Stimulated activated CD8-positive, alpha-beta memory T cell treated with anti-CD3 and anti-CD28 coated beads, Interleukin-7, amount 100 ng/mL, for 1 hour (primary cell): ENCODE measurements at regions not wholly inside any gene's neighbourhood (a gene's known extent, or its start where the extent isn't known, plus 50 kb on each side); places are given as distances from the start of the nearest gene placed in this dataset.

Source experiments
- DNase-seq, 2 donors: peaks; one replicate each; pipeline ENCODE4 v3.0.0-alpha.2; 2020; ENCODE audit warnings: low read depth in 2 of 2

DNA sequence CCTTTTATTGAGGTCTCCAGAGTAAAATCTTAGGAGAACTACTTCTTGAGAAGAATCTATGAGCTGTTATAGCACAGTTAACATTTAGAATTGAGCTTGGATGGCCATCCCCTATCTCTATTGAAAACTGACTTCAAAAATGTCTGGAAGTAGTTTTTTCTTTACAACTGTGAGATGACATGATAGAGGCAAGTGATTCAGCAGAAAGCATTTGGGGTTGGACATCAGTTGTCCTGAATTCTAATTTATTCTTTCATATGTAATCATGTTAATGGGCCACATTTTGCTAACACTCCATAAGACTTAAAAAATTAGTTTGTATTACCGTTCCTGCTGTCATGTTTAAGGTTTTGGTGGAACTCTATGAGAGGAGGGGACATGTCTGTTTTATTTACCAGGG lies 237.0 kb upstream of the SLC14A2 start:
- DNase-seq: no peak

DNA sequence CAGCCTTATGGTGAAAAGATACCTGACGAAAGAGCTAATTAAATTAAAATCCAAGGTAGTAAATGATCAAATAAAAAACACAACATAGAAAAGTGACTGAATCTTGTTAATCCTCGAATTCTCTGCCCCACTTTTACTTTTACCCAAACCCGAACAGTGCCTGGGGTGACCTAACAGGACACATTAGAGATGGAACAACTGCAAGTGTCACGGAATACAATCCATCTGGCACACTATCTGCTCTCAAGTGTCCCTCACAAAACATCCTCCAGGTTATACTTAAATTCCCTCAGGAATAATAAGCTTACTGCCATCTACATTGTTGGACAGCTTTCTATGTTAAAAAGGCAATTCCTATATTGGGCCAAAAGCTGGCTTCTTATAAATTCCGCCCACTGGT lies 236.3 kb upstream of the SLC14A2 start:
- DNase-seq: no peak

- DNase-seq: no peak
These were observed 235.4 kb upstream of the SLC14A2 start for GRCh38 chr18:45379903-45380302.

GRCh38 chr18:45381282-45381681 lies 234.0 kb upstream of the SLC14A2 start:
- DNase-seq: no peak

GRCh38 chr18:45383228-45383627 lies 232.0 kb upstream of the SLC14A2 start:
- DNase-seq: no peak

- DNase-seq: no peak
These were observed 230.9 kb upstream of the SLC14A2 start for GRCh38 chr18:45384137-45384961.

DNA sequence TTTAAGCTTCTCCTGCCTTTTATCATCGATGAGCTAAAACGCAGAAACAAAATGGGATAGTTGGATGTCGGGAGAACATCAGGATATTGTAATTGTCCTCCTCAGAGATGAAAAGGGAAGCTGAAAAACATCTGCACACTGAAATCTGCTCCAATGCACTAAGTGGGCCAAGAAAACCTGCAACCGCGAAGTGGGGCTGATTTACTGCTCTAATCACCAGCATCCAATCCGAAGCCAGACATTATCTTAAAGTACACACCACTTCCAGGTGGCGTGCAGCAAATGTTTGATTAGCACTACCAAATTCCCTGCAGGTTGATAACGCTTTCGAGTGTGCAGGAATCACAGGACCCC lies 230.3 kb upstream of the SLC14A2 start:
- DNase-seq: no peak

GRCh38 chr18:45386041-45386655 lies 229.1 kb upstream of the SLC14A2 start:
- no peak for DNase-seq

DNA sequence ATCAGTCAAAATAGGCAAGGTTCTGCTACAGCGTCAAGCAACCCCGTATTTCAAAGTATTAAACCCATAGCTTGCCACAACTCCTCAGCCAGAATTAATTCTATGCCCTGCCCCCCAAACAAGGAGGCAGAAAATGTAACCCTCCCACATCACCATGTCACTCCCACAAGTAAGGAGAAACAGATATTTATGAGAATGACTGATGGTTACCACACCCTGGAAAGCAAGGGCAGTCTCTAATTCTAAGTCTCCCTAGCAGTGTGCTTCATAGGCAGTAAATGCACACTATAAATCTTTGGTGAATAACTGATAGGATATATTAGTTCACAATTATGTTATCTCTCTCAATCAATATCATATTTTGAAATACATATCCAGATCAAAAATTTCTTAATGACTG lies 228.0 kb upstream of the SLC14A2 start:
- no peak for DNase-seq

DNA sequence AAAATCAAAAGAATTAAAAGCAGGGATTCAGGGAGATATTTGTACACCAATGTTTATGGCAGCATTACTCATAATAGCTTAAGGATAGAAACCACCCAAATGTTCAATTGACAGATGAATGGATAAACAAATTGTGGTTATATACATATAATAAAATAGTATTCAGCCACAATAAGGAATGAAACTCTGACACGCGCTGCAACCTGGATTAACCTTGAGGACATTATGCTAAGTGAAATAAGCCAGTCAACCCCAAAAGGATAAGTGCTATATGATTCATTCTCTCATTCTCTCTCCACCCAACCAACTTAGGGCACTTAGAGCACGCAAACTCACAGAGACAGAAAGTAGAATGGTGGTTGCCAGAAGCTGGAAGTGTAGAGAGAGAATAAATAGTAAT lies 216.8 kb upstream of the SLC14A2 start:
- no peak for DNase-seq

GRCh38 chr18:45399146-45399545 lies 216.1 kb upstream of the SLC14A2 start:
- no peak for DNase-seq

- no peak for DNase-seq
These were observed 215.6 kb upstream of the SLC14A2 start for GRCh38 chr18:45399643-45400042.

GRCh38 chr18:45402485-45403056 lies 212.7 kb upstream of the SLC14A2 start:
- DNase-seq: no peak

DNA sequence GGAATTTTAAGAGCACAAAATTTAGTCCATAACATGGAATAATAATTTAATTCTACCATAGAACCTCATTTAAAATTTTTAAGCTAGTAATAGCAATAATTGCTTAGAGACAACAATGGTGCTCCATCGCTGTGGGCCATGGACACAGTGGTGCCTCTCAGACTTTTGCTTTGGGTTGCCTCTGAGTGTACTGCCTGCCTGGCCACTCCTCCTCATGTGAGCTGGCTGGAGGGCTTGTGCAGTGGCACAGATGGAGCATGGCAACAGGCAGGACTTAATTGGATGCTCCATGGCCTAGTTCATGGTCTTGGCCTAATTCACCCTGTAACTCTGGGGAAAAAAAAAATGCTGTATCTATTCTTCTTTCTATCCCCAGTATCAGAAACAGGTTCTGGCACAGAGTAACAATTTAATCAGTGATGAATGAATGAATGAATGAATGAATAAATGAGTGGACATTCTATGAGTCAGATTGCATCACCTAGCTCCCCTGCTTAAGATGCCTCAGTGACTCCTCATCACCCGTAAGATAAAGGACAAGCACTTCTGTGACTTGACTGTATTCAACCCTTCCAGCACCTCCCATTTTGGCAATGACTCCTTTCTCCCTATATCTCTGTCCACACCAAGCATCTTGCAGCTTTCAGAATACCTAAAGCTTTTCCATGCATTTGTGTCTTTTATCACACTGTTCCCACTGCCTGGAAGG lies 211.8 kb upstream of the SLC14A2 start:
- DNase-seq: no peak

DNA sequence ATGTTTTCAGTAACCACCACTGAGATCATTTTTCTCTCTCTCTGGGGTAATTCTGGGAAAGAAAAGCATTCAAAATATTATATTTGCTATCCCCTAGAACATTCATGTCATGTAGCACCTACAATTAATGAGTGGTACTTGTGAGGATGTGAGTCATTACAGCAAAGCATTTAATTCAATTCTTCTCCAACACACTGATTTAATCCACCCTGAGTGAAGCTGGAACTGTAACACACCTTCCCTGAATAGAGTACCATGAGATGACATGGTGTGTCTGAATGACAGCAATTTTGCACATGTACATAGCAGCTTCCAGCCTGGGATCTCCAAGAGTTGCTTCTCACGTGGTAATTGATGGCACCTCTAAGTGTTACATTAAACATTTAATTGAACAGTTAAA lies 207.1 kb upstream of the SLC14A2 start:
- DNase-seq: no peak

DNA sequence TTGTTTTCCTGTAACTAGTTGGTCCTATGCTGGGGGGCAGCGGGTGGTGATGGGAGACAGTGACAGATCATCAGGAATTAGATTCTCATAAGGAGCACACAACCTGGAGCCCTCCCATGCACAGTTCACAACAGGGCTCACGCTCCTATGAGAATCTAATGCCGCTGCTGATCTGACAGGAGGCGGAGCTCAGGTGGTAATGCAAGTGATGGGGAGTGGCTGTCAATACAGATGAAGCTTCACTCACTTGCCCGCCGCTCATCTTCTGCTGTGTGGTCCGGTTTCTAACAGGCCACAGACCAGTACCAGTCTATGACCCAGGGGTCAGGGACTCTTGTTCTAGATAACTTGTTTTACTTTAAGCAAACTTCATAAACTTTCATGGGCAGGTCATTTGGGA lies 205.3 kb upstream of the SLC14A2 start:
- no peak for DNase-seq

DNA sequence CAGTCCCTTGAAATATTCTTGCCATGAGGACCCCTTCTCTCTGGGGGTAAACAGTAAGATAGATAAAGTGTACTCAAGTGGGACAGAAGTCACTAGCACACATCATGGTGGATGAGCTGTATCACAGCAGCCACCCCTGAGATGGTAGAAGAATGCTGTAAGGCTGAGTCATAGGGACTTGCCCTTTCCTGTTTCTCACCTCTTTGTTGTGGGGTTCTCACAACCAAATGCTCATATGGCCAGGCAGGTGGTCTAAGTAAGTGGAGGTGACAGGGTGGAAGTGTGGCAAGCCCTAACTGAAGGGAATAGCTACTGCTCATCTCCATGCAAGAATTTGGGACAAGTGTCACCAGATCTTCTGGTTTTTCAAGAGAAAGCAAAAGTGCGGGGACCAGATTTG lies 202.7 kb upstream of the SLC14A2 start:
- DNase-seq: no peak

- no peak for DNase-seq
These were observed 202.0 kb upstream of the SLC14A2 start for GRCh38 chr18:45413180-45413836.

GRCh38 chr18:45415614-45416013 lies 199.7 kb upstream of the SLC14A2 start:
- DNase-seq: no peak

DNA sequence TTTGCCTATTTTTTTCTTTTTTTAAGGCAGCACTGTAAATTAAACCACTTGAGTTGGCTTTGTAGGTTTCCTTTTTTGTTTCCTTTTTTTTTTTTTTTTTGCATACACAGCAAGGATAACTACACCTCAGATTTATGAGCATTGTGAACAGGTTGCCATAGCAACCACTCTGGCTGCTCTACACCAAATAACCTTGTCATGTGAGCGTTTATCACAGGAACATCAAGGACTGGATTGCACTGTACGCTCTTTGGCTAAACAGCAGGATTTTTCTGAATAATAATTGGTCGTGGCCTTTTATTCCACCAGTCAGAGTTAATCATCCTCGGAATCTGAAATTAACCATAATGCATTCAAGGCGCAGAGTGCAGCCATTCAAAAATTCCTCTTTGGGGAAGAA lies 199.1 kb upstream of the SLC14A2 start:
- no peak for DNase-seq

DNA sequence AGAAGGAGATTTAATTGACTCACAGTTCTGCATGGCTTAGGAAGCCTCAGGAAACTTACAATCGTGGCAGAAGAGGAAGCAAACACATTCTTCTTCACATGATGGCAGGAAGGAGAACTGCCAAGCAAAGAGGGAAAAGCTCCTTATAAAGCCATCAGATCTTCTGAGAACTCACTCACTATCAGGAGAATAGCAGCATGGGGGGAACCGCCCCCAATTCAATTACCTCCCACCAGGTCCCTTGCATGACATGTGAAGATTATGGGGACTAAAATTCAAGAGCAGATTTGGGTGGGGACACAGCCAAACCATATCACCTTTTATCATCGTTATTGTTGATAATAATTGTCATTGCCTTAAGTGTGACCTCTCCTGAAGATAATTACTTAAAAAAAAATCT lies 197.9 kb upstream of the SLC14A2 start:
- DNase-seq: no peak

DNA sequence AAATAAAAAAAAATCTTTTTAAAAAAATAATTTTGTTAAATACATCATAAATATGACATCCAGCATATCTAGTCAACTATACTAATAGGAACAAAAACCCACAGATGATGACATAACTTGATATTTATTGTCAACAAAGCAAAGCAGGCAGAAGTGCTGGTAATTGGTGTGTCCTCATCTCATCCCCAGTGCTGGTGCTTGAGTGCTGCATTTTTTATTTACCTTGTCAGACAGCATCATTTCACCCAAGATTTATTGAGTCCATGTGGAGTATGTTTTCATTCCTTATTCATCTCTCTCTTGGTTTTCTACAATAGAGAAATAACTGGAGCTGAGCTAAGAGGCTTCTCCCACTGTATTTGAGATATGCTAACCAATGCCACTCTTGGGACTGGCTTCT lies 191.6 kb upstream of the SLC14A2 start:
- no peak for DNase-seq
